ENCODE measurements at regions not wholly inside any gene's neighbourhood (a gene's known extent, or its start where the extent isn't known, plus 50 kb on each side); places are given as distances from the start of the nearest gene placed in this dataset.

- no peaks in the 10 kb centered on the region for H3K27me3 ChIP-seq (ENCODE audit: control insufficient read depth, insufficient read depth, low read length)
- DNase-seq (ENCODE audit: low read depth) (no peak), FAIRE-seq (no peak)
- H3K4me3 ChIP-seq (ENCODE audit: low read depth, low read length): no peak overlapping the region
- no peaks in the 10 kb centered on the region for H3K36me3 ChIP-seq (ENCODE audit: control insufficient read depth, insufficient read depth, low read length)
- no peak for TF ChIP-seq CTCF (IDR thresholded peaks at IDR 0.05; ENCODE audit: insufficient read depth, low read length, severe bottlenecking)
These were observed 566.9 kb downstream of the BCKDHB start for GRCh38 chr6:80673367-80673766.

GRCh38 chr6:80667006-80667405 lies 560.5 kb downstream of the BCKDHB start:
- H3K4me3 ChIP-seq (ENCODE audit: low read depth, low read length): no peak overlapping the region
- FAIRE-seq (no peak), DNase-seq (ENCODE audit: low read depth) (no peak)
- no peaks in the 10 kb centered on the region for H3K36me3 ChIP-seq (ENCODE audit: control insufficient read depth, insufficient read depth, low read length)
- no peak for TF ChIP-seq CTCF (IDR thresholded peaks at IDR 0.05; ENCODE audit: insufficient read depth, low read length, severe bottlenecking)
- H3K27me3 ChIP-seq (ENCODE audit: control insufficient read depth, insufficient read depth, low read length): no peaks in the 10 kb centered on the region

- no peaks in the 10 kb centered on the region for H3K27me3 ChIP-seq (ENCODE audit: control insufficient read depth, insufficient read depth, low read length)
- DNase-seq (ENCODE audit: low read depth): no peak
- no peaks in the 10 kb centered on the region for H3K36me3 ChIP-seq (ENCODE audit: control insufficient read depth, insufficient read depth, low read length)
- no peak for TF ChIP-seq CTCF (IDR thresholded peaks at IDR 0.05; ENCODE audit: insufficient read depth, low read length, severe bottlenecking)
- H3K4me3 ChIP-seq (ENCODE audit: low read depth, low read length): no peak overlapping the region
- no peak for FAIRE-seq
These were observed 552.5 kb downstream of the BCKDHB start for GRCh38 chr6:80658926-80659325.

- no peaks in the 10 kb centered on the region for H3K27me3 ChIP-seq (ENCODE audit: control insufficient read depth, insufficient read depth, low read length)
- H3K4me3 ChIP-seq (ENCODE audit: low read depth, low read length): no peak overlapping the region
- no peak for TF ChIP-seq CTCF (IDR thresholded peaks at IDR 0.05; ENCODE audit: insufficient read depth, low read length, severe bottlenecking)
- H3K36me3 ChIP-seq (ENCODE audit: control insufficient read depth, insufficient read depth, low read length): no peaks in the 10 kb centered on the region
- FAIRE-seq (no peak), DNase-seq (ENCODE audit: low read depth) (no peak)
These were observed 540.7 kb downstream of the BCKDHB start for GRCh38 chr6:80647156-80647555.

DNA sequence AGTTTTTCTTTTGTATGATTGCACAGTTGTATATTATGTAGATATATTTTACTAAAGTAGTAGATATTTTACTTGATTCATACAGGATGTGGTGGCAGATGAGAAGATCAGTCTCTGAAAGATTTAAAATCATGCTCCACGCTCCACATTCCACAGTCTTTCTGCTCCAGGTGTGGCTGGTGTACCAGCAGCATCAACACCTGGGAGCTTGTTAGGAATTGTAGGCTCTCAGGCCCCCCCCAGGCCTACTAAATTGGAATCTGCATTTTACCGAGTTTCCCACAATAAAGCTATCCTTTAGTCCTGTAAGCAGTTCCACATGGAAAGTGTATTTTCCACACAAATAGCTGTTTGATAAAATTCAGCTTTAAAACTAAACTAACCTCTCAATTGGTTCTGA lies 537.4 kb downstream of the BCKDHB start:
- no peak for TF ChIP-seq CTCF (IDR thresholded peaks at IDR 0.05; ENCODE audit: insufficient read depth, low read length, severe bottlenecking)
- no peaks in the 10 kb centered on the region for H3K27me3 ChIP-seq (ENCODE audit: control insufficient read depth, insufficient read depth, low read length)
- no peak for DNase-seq (ENCODE audit: low read depth)
- H3K4me3 ChIP-seq (ENCODE audit: low read depth, low read length): no peak overlapping the region
- H3K36me3 ChIP-seq (ENCODE audit: control insufficient read depth, insufficient read depth, low read length): no peaks in the 10 kb centered on the region
- no peak for FAIRE-seq

DNA sequence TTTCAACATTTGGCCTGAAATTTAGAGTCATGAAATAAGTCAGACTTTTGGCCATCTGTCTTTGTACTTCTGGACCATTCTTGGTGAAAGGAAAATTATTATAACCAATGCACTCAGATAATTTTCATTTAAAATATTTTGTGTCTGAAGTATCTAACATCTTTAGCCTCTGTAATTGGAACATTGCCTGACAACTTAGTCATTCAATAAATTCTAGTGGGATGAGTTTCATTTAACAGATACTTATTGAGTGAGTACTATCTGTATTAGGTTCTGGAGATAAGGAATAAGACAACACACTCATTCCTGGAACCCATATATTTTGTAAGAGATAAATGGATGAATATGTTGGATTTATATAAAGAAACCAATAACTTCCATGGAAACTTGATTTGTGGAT lies 536.0 kb downstream of the BCKDHB start:
- no peak for TF ChIP-seq CTCF (IDR thresholded peaks at IDR 0.05; ENCODE audit: insufficient read depth, low read length, severe bottlenecking)
- no peak for FAIRE-seq

More for the DNA sequence above, 536.0 kb downstream of the BCKDHB start:
- Histone ChIP-seq H3K4me3 (ENCODE audit: low read depth, low read length) (no peak overlapping the region), H3K27me3 (ENCODE audit: control insufficient read depth, insufficient read depth, low read length) (no peaks in the 10 kb centered on the region), H3K36me3 (ENCODE audit: control insufficient read depth, insufficient read depth, low read length) (no peaks in the 10 kb centered on the region)
- peak; percentile 16 for DNase-seq (ENCODE audit: low read depth)
